ENCODE measurements at regions not wholly inside any gene's neighbourhood (a gene's known extent, or its start where the extent isn't known, plus 50 kb on each side); places are given as distances from the start of the nearest gene placed in this dataset.

GRCh38 chr1:30419831-30420230, 303.6 kb downstream of the MATN1 start:
- TF ChIP-seq CTCF (IDR thresholded peaks at IDR 0.05 in 4 of 5, conservative IDR thresholded peaks at IDR 0.05 in 1 of 5) (no peak), POLR2A (IDR thresholded peaks at IDR 0.05) (no peak)

Data from gastrocnemius medialis (tissue), 4 donors.